Activated CD8-positive, alpha-beta memory T cell treated with anti-CD3 and anti-CD28 coated beads, Interleukin-2, amount 10 ng/mL, durations not matched to agents 7 days and 5 days (primary cell): ENCODE measurements at regions not wholly inside any gene's neighbourhood (a gene's known extent, or its start where the extent isn't known, plus 50 kb on each side); places are given as distances from the start of the nearest gene placed in this dataset.

ENCODE experiments used
- ATAC-seq: fragments of 150-1000 bp; cut with Tn5 transposase; one replicate; pipeline ENCODE4 v1.10.0; 2021; ENCODE audit warnings: moderate library complexity
- CTCF ChIA-PET: fragments of 350-600 bp; sonication (Branson Sonifier 250); formaldehyde crosslinking; loops from one replicate; lab custom pipeline; 2021; ENCODE audit warnings: antibody characterized with exemption; lab: Charles Lee
- DNase-seq: peaks from one replicate; pipeline ENCODE4 v3.0.0-alpha.2; 2020
- H3K27ac Mint-ChIP-seq: one replicate; pipeline ENCODE4 v1.8.0; 2021; ENCODE audit warnings: mild to moderate bottlenecking, mixed read lengths
- H3K27me3 Mint-ChIP-seq: one replicate; pipeline ENCODE4 v1.8.0; 2021; ENCODE audit warnings: mixed read lengths
- H3K36me3 Mint-ChIP-seq: one replicate; pipeline ENCODE4 v1.8.0; 2021; ENCODE audit warnings: mild to moderate bottlenecking, mixed read lengths
- H3K4me1 Mint-ChIP-seq: one replicate; pipeline ENCODE4 v1.8.0; 2021; ENCODE audit warnings: mixed read lengths
- H3K4me3 Mint-ChIP-seq: one replicate; pipeline ENCODE4 v1.8.0; 2021; ENCODE audit warnings: mild to moderate bottlenecking, moderate library complexity, mixed read lengths
- H3K9me3 Mint-ChIP-seq: one replicate; pipeline ENCODE4 v1.8.0; 2022; ENCODE audit warnings: low read depth, mixed read lengths

- no peaks in the 10 kb centered on the region for H3K9me3 Mint-ChIP-seq
- H3K36me3 Mint-ChIP-seq: no peaks in the 10 kb centered on the region
- H3K4me1 Mint-ChIP-seq: no peaks in the 10 kb centered on the region
- H3K27me3 Mint-ChIP-seq: no peaks in the 10 kb centered on the region
- H3K27ac Mint-ChIP-seq: no peak overlapping the region
- no peak overlapping the region for H3K4me3 Mint-ChIP-seq
- CTCF ChIA-PET: no interaction called here
- no peak for DNase-seq
- ATAC-seq: no peak
These were observed 176.6 kb upstream of the ARGLU1 start for GRCh38 chr13:106744516-106744915.

GRCh38 chr13:106738186-106738678, 170.3 kb upstream of the ARGLU1 start:
- no peaks in the 10 kb centered on the region for H3K36me3 Mint-ChIP-seq
- CTCF ChIA-PET: no interaction called here
- no peak overlapping the region for H3K4me3 Mint-ChIP-seq
- H3K27me3 Mint-ChIP-seq: no peaks in the 10 kb centered on the region
- no peak for ATAC-seq
- no peaks in the 10 kb centered on the region for H3K4me1 Mint-ChIP-seq
- no peak overlapping the region for H3K27ac Mint-ChIP-seq
- DNase-seq: no peak
- no peaks in the 10 kb centered on the region for H3K9me3 Mint-ChIP-seq

- no peak overlapping the region for H3K27ac Mint-ChIP-seq
- H3K36me3 Mint-ChIP-seq: no peaks in the 10 kb centered on the region
- no peaks in the 10 kb centered on the region for H3K27me3 Mint-ChIP-seq
- CTCF ChIA-PET: no interaction called here
- H3K9me3 Mint-ChIP-seq: no peaks in the 10 kb centered on the region
- H3K4me1 Mint-ChIP-seq: no peaks in the 10 kb centered on the region
- ATAC-seq (no peak), DNase-seq (no peak)
- no peak overlapping the region for H3K4me3 Mint-ChIP-seq
These were observed 169.0 kb upstream of the ARGLU1 start for GRCh38 chr13:106736941-106737340.

GRCh38 chr13:106734198-106734597, 166.3 kb upstream of the ARGLU1 start:
- Mint-ChIP-seq H3K4me3 (no peak overlapping the region), H3K36me3 (no peaks in the 10 kb centered on the region), H3K27ac (no peak overlapping the region), H3K27me3 (no peaks in the 10 kb centered on the region), H3K4me1 (no peaks in the 10 kb centered on the region), H3K9me3 (no peaks in the 10 kb centered on the region)
- CTCF ChIA-PET: no interaction called here
- ATAC-seq (no peak), DNase-seq (no peak)

GRCh38 chr13:106723036-106723435, 155.1 kb upstream of the ARGLU1 start:
- H3K36me3 Mint-ChIP-seq: no peaks in the 10 kb centered on the region
- DNase-seq: no peak
- H3K4me3 Mint-ChIP-seq: no peak overlapping the region
- H3K4me1 Mint-ChIP-seq: no peaks in the 10 kb centered on the region
- ATAC-seq: no peak
- CTCF ChIA-PET: no interaction called here
- H3K27me3 Mint-ChIP-seq: no peaks in the 10 kb centered on the region
- no peak overlapping the region for H3K27ac Mint-ChIP-seq
- no peaks in the 10 kb centered on the region for H3K9me3 Mint-ChIP-seq

GRCh38 chr13:106722620-106723019, 154.7 kb upstream of the ARGLU1 start:
- ATAC-seq: no peak
- Mint-ChIP-seq H3K9me3 (no peaks in the 10 kb centered on the region), H3K4me3 (no peak overlapping the region), H3K27ac (no peak overlapping the region), H3K27me3 (no peaks in the 10 kb centered on the region), H3K4me1 (no peaks in the 10 kb centered on the region), H3K36me3 (no peaks in the 10 kb centered on the region)
- CTCF ChIA-PET: interaction anchor here (0.6 kb wide), 1 partner anchor 556 kb away, joined by 4 read pairs; no protein-coding TSS in a partner anchor
- DNase-seq: no peak

DNA sequence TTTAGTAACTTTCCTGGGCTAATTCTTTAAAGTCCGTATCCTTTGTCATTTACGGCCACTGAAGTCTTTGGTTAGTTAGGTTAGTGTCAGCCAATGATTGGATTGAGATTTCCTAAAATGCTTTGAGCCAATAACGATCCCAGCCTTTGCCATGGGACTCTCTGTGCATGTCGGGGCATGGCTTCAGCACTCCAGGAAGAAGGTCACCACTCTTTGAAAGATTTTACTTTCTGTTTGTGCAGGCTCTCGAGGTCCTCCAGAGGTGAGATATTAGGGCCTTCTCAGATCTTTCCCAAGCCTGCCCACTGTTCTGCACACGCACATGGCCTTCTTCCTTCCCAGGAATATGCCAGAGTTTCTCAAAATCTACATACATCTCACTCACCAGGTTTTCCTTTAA, 153.7 kb upstream of the ARGLU1 start:
- DNase-seq (no peak), ATAC-seq (no peak)
- CTCF ChIA-PET: no interaction called here
- H3K27me3 Mint-ChIP-seq: no peaks in the 10 kb centered on the region
- H3K4me1 Mint-ChIP-seq: no peaks in the 10 kb centered on the region
- no peaks in the 10 kb centered on the region for H3K36me3 Mint-ChIP-seq
- no peak overlapping the region for H3K4me3 Mint-ChIP-seq
- H3K9me3 Mint-ChIP-seq: peaks cover 3% of the 10 kb centered on the region
- H3K27ac Mint-ChIP-seq: no peak overlapping the region

- ATAC-seq (no peak), DNase-seq (no peak)
- CTCF ChIA-PET: no interaction called here
- peaks cover 3% of the 10 kb centered on the region for H3K9me3 Mint-ChIP-seq
- no peak overlapping the region for H3K4me3 Mint-ChIP-seq
- H3K27me3 Mint-ChIP-seq: no peaks in the 10 kb centered on the region
- no peaks in the 10 kb centered on the region for H3K4me1 Mint-ChIP-seq
- H3K36me3 Mint-ChIP-seq: no peaks in the 10 kb centered on the region
- H3K27ac Mint-ChIP-seq: no peak overlapping the region
These were observed 146.5 kb upstream of the ARGLU1 start for GRCh38 chr13:106714271-106714982.

DNA sequence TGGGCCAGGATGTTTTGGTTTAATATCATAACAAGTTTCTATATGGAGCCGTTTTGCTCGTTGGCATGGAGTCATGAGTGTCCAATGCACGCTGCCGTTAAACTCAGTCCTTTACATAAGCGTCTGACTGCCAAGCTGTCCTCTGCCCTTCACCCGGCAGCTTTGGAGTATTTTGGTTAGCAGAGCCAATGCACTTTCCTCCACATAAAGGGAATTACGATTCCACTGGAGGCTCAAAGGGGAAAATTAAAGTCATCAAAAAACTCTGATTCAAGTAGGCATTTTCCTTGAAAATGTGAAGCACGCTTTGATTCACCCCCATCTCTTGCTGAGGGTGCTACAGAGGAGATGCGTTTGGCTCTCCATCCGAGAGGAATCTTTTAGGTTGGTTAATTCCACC, 144.4 kb upstream of the ARGLU1 start:
- no peak overlapping the region for H3K4me3 Mint-ChIP-seq
- H3K36me3 Mint-ChIP-seq: no peaks in the 10 kb centered on the region
- H3K27ac Mint-ChIP-seq: no peak overlapping the region
- ATAC-seq (no peak), DNase-seq (no peak)
- peaks cover 2% of the 10 kb centered on the region for H3K9me3 Mint-ChIP-seq
- CTCF ChIA-PET: no interaction called here
- H3K27me3 Mint-ChIP-seq: no peaks in the 10 kb centered on the region
- H3K4me1 Mint-ChIP-seq: no peaks in the 10 kb centered on the region

GRCh38 chr13:106710266-106710665, 142.3 kb upstream of the ARGLU1 start:
- Mint-ChIP-seq H3K4me1 (no peaks in the 10 kb centered on the region), H3K27me3 (no peaks in the 10 kb centered on the region), H3K36me3 (no peaks in the 10 kb centered on the region), H3K27ac (no peak overlapping the region), H3K9me3 (no peaks in the 10 kb centered on the region), H3K4me3 (no peak overlapping the region)
- ATAC-seq: no peak
- no peak for DNase-seq
- CTCF ChIA-PET: no interaction called here

DNA sequence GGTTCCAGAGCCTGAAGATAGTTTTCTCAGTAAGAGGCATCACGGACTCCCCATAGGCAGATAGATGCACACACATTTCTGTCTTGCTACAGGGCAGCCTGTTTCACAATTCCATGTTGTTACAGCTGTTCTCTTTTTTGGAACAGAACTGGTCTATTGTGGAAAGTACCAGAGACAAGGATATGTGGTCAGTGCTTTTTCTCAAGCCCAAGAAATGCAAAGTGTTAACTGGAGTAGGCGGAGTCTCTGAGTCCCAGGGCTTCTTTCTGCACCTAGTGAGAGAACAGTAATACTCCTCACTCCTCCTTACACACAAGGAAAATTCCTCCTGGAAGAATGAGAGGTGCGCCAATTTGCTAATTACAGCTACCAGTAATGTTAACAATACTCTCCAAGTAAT, 141.6 kb upstream of the ARGLU1 start:
- DNase-seq: no peak
- no peak overlapping the region for H3K27ac Mint-ChIP-seq
- H3K4me1 Mint-ChIP-seq: no peaks in the 10 kb centered on the region
- H3K36me3 Mint-ChIP-seq: no peaks in the 10 kb centered on the region
- no peaks in the 10 kb centered on the region for H3K9me3 Mint-ChIP-seq
- CTCF ChIA-PET: no interaction called here
- ATAC-seq: no peak
- no peak overlapping the region for H3K4me3 Mint-ChIP-seq
- H3K27me3 Mint-ChIP-seq: no peaks in the 10 kb centered on the region

DNA sequence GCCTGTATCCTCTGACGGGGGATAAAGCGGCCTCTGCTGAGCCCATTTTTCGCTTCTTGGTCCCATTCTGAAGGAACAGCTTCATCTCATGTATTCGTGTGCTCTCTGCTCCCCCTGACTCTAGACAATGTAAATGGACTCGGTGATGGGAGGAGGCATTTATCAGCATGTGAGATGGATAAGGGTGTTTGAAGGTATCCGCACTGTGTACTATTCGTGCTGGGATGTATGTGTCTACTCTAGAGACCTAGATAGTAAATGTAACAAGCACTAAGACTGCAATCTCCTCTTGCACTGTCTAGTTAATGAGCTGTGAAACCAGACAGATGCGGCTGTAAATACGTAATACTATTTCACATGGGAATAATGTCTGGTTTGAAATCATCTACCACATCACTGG, 134.6 kb upstream of the ARGLU1 start:
- CTCF ChIA-PET: no interaction called here
- no peak overlapping the region for H3K4me3 Mint-ChIP-seq
- H3K36me3 Mint-ChIP-seq: no peaks in the 10 kb centered on the region
- no peaks in the 10 kb centered on the region for H3K27me3 Mint-ChIP-seq
- H3K9me3 Mint-ChIP-seq: no peaks in the 10 kb centered on the region
- H3K4me1 Mint-ChIP-seq: no peaks in the 10 kb centered on the region
- ATAC-seq: no peak
- no peak overlapping the region for H3K27ac Mint-ChIP-seq
- DNase-seq: no peak

DNA sequence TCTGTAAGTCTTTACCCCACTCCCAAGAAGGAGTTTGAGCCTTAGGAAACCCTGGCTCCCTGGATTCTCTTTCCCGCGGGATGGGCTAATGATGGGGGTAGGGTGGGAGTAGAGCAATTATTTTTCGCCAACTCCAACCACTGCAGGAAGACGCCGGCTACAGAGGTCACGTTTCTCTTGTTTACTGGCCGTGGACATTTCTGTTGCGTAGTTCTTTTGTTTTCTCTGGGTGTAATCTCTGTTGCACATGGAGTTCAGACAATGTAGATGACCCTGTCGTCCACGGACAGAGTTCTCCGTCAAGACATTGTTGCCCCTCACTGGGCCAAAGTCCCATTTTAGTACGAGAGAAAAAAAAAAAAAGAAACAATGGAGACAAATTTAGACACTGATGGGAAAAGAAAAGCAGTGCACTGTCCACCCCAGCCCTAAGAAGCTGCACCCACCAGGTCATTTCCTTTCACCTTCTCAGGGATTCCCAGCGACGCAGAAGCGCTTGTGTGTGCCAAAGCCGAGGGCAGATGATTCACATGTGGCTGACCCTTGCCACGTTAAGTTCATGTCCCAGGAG, 133.9 kb upstream of the ARGLU1 start:
- Mint-ChIP-seq H3K36me3 (no peaks in the 10 kb centered on the region), H3K27ac (no peak overlapping the region), H3K27me3 (no peaks in the 10 kb centered on the region), H3K4me1 (no peaks in the 10 kb centered on the region), H3K9me3 (no peaks in the 10 kb centered on the region), H3K4me3 (no peak overlapping the region)
- CTCF ChIA-PET: no interaction called here
- DNase-seq (no peak), ATAC-seq (no peak)

GRCh38 chr13:106700439-106700838, 132.5 kb upstream of the ARGLU1 start:
- no peaks in the 10 kb centered on the region for H3K36me3 Mint-ChIP-seq
- no peaks in the 10 kb centered on the region for H3K27me3 Mint-ChIP-seq
- no peak overlapping the region for H3K27ac Mint-ChIP-seq
- CTCF ChIA-PET: no interaction called here
- DNase-seq (no peak), ATAC-seq (no peak)
- no peak overlapping the region for H3K4me3 Mint-ChIP-seq
- H3K9me3 Mint-ChIP-seq: no peaks in the 10 kb centered on the region
- no peaks in the 10 kb centered on the region for H3K4me1 Mint-ChIP-seq
